Stomach (tissue), 4 donors: ENCODE measurements at regions not wholly inside any gene's neighbourhood (a gene's known extent, or its start where the extent isn't known, plus 50 kb on each side); places are given as distances from the start of the nearest gene placed in this dataset.

Experiments
- POLR2A ChIP-seq, 4 donors: fragments of 450-650 bp; IDR thresholded peaks; one replicate each; pipeline ENCODE4 v1.6.1; 2016; ENCODE audit warnings: antibody characterized with exemption in 4 of 4, control low read depth in 2 of 4, mild to moderate bottlenecking in 1 of 4, moderate library complexity in 1 of 4
- POLR2AphosphoS5 ChIP-seq, 3 donors: sonication (generic); formaldehyde crosslinking; IDR thresholded peaks; one replicate each; pipeline ENCODE4 v1.6.1; 2016; ENCODE audit warnings: antibody characterized with exemption in 3 of 3
- TF ChIP-seq, protein P1 (sequence below), 7 experiments: fragments of 450-650 bp in 4 of 7; fragments of 200-600 bp in 3 of 7; sonication (generic) in 3 of 7; IDR thresholded peaks; one replicate each; pipeline ENCODE4 v1.5.1; 2016 to 2019; ENCODE audit warnings: antibody characterized with exemption in 7 of 7, control low read depth in 2 of 7, mild to moderate bottlenecking in 1 of 7

DNA sequence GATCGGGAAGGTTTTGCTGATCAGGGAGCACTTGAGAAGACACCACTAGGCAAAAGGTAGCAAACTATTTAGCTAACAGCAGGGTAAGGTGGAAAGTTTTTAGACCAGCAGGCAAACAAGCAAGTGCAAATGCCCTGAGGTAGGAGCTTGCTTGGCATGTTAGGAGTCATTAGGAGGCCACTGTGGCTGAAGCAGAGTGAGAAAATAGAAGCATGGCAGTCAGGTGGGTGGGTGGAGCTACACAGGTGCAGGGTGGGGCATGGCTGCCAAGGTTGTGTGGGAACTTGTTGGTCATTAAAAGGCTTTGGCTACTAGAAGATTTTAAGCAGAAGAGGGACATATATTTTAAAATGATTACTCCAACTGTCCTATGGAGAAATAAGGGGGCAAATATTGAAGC is 77.3 kb downstream of the EDN1 start:
- TF ChIP-seq POLR2A (IDR thresholded peaks at IDR 0.05) (no peak), POLR2AphosphoS5 (IDR thresholded peaks at IDR 0.05) (no peak)
- TF ChIP-seq, protein P1, sequence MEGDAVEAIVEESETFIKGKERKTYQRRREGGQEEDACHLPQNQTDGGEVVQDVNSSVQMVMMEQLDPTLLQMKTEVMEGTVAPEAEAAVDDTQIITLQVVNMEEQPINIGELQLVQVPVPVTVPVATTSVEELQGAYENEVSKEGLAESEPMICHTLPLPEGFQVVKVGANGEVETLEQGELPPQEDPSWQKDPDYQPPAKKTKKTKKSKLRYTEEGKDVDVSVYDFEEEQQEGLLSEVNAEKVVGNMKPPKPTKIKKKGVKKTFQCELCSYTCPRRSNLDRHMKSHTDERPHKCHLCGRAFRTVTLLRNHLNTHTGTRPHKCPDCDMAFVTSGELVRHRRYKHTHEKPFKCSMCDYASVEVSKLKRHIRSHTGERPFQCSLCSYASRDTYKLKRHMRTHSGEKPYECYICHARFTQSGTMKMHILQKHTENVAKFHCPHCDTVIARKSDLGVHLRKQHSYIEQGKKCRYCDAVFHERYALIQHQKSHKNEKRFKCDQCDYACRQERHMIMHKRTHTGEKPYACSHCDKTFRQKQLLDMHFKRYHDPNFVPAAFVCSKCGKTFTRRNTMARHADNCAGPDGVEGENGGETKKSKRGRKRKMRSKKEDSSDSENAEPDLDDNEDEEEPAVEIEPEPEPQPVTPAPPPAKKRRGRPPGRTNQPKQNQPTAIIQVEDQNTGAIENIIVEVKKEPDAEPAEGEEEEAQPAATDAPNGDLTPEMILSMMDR (IDR thresholded peaks at IDR 0.05): no peak
